GM12878 (cell line): ENCODE measurements at regions not wholly inside any gene's neighbourhood (a gene's known extent, or its start where the extent isn't known, plus 50 kb on each side); places are given as distances from the start of the nearest gene placed in this dataset.

ENCODE experiments used
- ATAC-seq: fragments of 200-7000 bp; cut with Tn5 transposase; 3 replicates; pipeline ENCODE4 v1.9.1; 2020; ENCODE audit warnings: mild to moderate bottlenecking, moderate library complexity
- BruUV-seq: library from RNA; stranded (reverse); fragments of 400-500 nt; replicated peaks from 2 replicates; lab custom pipeline; 2021; lab: Mats Ljungman, UMichigan
- CTCF ChIA-PET: fragments of 300-600 bp; sonication (Branson Sonifier 250); formaldehyde crosslinking; extraction: SDS; loops from one replicate; lab custom pipeline; 2021; ENCODE audit warnings: inconsistent platforms; lab: Yijun Ruan, JAX
- POLR2A ChIA-PET: fragments of 350-600 bp; formaldehyde crosslinking; extraction: SDS; loops from one replicate; lab custom pipeline; 2021; ENCODE audit warnings: inconsistent platforms; lab: Charles Lee
- RAD21 ChIA-PET: fragments of 300-600 bp; sonication (Branson Sonifier 250); formaldehyde crosslinking; loops from one replicate; lab custom pipeline; 2023; ENCODE audit warnings: antibody characterized with exemption; ENCODE audit not compliant: unreplicated experiment; lab: Charles Lee
- SMC1A ChIA-PET: fragments of 300-600 bp; sonication (Branson Sonifier 250); formaldehyde crosslinking; loops from one replicate; lab custom pipeline; 2023; ENCODE audit not compliant: unreplicated experiment, uncharacterized antibody; lab: Charles Lee
- DNase-seq: peaks from one replicate; pipeline ENCODE4 v3.0.0-alpha.2; 2011; ENCODE audit warnings: low read depth, low spot score
- FAIRE-seq: peaks from 3 replicates; lab custom pipeline; 2011; peaks lifted over from hg19 to GRCh38; lab: Jason Lieb, UNC
- H2AFZ ChIP-seq: 2 replicates; pipeline ENCODE4 v1.6.0; 2011; ENCODE audit warnings: low read depth, low read length, control low read depth; ENCODE audit not compliant: control insufficient read depth
- H3K27ac ChIP-seq: 2 replicates; pipeline ENCODE4 v1.5.1; 2011; ENCODE audit warnings: control low read depth; ENCODE audit not compliant: control insufficient read depth, insufficient read depth
- H3K27me3 ChIP-seq, 2 experiments: replicated peaks in 1 of 2; 2 replicates each; pipeline versions ENCODE4 v1.6.0 to v1.6.1; 2011; ENCODE audit warnings: low read length in 1 of 2; ENCODE audit not compliant: control insufficient read depth in 2 of 2, insufficient read depth in 2 of 2
- H3K36me3 ChIP-seq, 2 experiments: 2 replicates each; pipeline ENCODE4 v1.5.1; 2011; ENCODE audit warnings: low read length in 1 of 2; ENCODE audit not compliant: control insufficient read depth in 2 of 2, insufficient read depth in 2 of 2
- H3K4me1 ChIP-seq: 2 replicates; pipeline ENCODE4 v1.6.1; 2011; ENCODE audit warnings: mild to moderate bottlenecking, low read length, moderate library complexity, mixed read lengths; ENCODE audit not compliant: control insufficient read depth, insufficient read depth
- H3K4me2 ChIP-seq: 2 replicates; pipeline ENCODE4 v1.6.0; 2011; ENCODE audit warnings: control low read depth; ENCODE audit not compliant: control insufficient read depth, insufficient read depth
- H3K4me3 ChIP-seq: fragments of 200-600 bp; sonication (generic); 2 replicates; pipeline ENCODE4 v1.5.1; 2016
- H3K79me2 ChIP-seq: 2 replicates; pipeline ENCODE4 v1.6.0; 2011; ENCODE audit warnings: low read length; ENCODE audit not compliant: control insufficient read depth, insufficient read depth
- H3K9ac ChIP-seq: 2 replicates; pipeline ENCODE4 v1.8.0; 2011; ENCODE audit warnings: low read length, control low read depth, mixed read lengths; ENCODE audit not compliant: control insufficient read depth, insufficient read depth
- H3K9me3 ChIP-seq: replicated peaks from 3 replicates; pipeline ENCODE4 v1.5.1; 2011; ENCODE audit warnings: mild to moderate bottlenecking, low read length; ENCODE audit not compliant: control insufficient read depth, insufficient read depth
- H4K20me1 ChIP-seq: 2 replicates; pipeline ENCODE4 v1.6.0; 2011; ENCODE audit not compliant: control insufficient read depth, insufficient read depth
- CUX1 ChIP-seq: IDR thresholded peaks from 2 replicates; pipeline ENCODE4 v1.6.1; 2012; ENCODE audit warnings: improper control_type of control experiment, low read depth, low read length; ENCODE audit not compliant: insufficient replicate concordance
- GATAD2B ChIP-seq: fragments of 450-650 bp; conservative IDR thresholded peaks from 2 replicates; pipeline ENCODE4 v1.6.1; 2017; ENCODE audit warnings: low read depth, mild to moderate bottlenecking, moderate library complexity
- PAX8 ChIP-seq: fragments of 450-650 bp; IDR thresholded peaks from 2 replicates; pipeline ENCODE4 v1.6.1; 2017; ENCODE audit warnings: mild to moderate bottlenecking, moderate library complexity
- RAD51 ChIP-seq: fragments of 450-650 bp; IDR thresholded peaks from 2 replicates; pipeline ENCODE4 v1.6.1; 2016; ENCODE audit warnings: moderate library complexity, mild to moderate bottlenecking, inconsistent platforms
- ZSCAN29 ChIP-seq: fragments of 450-650 bp; IDR thresholded peaks from 2 replicates; pipeline ENCODE4 v1.6.1; 2017; ENCODE audit warnings: mild to moderate bottlenecking, moderate library complexity
- ZZZ3 ChIP-seq: IDR thresholded peaks from 2 replicates; pipeline ENCODE4 v1.6.1; 2011; ENCODE audit warnings: low read depth; ENCODE audit not compliant: control insufficient read depth, insufficient read length
- WGBS: methylation state at CpG from one replicate; pipeline ENCODE4 v1.1.6; 2016; ENCODE audit warnings: low lambda C conversion rate; ENCODE audit not compliant: insufficient replicate concordance, insufficient coverage; ENCODE audit errors: missing lambda C conversion rate; 5-methylcytosine and 5-hydroxymethylcytosine counted together
- in situ Hi-C: fragments of 300-500 bp; cut with MboI; formaldehyde crosslinking; loops from 9 replicates; pipeline ENCODE4 v1.14.3; 2018; ENCODE audit warnings: mixed read lengths
- intact Hi-C: fragments of 100-400 bp; cut with micrococcal nuclease; formaldehyde crosslinking; loops from one replicate; pipeline ENCODE4 v1.14.2; 2022; ENCODE audit not compliant: unreplicated experiment

- RAD21 ChIA-PET = no interaction called here
- no TSS peak for BruUV-seq
- ATAC-seq (no peak), FAIRE-seq (no peak), DNase-seq (no peak)
- Histone ChIP-seq H3K36me3 (no peaks in the 10 kb centered on the region), H3K79me2 (no peaks in the 10 kb centered on the region), H3K4me3 (no peak overlapping the region), H3K27ac (no peak overlapping the region), H3K9me3 (no peaks in the 10 kb centered on the region), H3K4me1 (0 out of 2 replicates have a peak, but pooled peaks cover 3% of the 10 kb centered on the region), H3K9ac (no peak overlapping the region), H3K4me2 (no peak overlapping the region), H3K27me3 (no peaks in the 10 kb centered on the region; a peak in 2 of 4 replicates), H4K20me1 (no peaks in the 10 kb centered on the region), H2AFZ (no peak overlapping the region)
- CTCF ChIA-PET = no interaction called here
- POLR2A ChIA-PET = no interaction called here
- intact Hi-C loops (no loop called here), in situ Hi-C loops (no loop called here)
- WGBS = 18% methylated on average over 6 of the region's 6 CpGs
- no peak for TF ChIP-seq ZSCAN29
- no peak for TF ChIP-seq GATAD2B
- no peak for TF ChIP-seq RAD51
- no peak for TF ChIP-seq PAX8
- SMC1A ChIA-PET = no interaction called here
These were observed 91.5 kb upstream of the BHLHE23 start for GRCh38 chr20:63098195-63098810.

GRCh38 chr20:63097336-63097831, 90.6 kb upstream of the BHLHE23 start:
- RAD21 ChIA-PET = no interaction called here
- H3K27ac ChIP-seq = no peak overlapping the region
- POLR2A ChIA-PET = no interaction called here
- WGBS = 37% methylated on average over 8 of the region's 21 CpGs
- H3K4me1 ChIP-seq = no peaks in the 10 kb centered on the region
- in situ Hi-C loops = no loop called here
- BruUV-seq = no TSS peak
- CTCF ChIA-PET = no interaction called here
- H3K27me3 ChIP-seq = no peaks in the 10 kb centered on the region; a peak in 2 of 4 replicates
- SMC1A ChIA-PET = no interaction called here
- no peak for DNase-seq
- H2AFZ ChIP-seq = no peak overlapping the region
- no peaks in the 10 kb centered on the region for H4K20me1 ChIP-seq
- FAIRE-seq = no peak
- no peak for TF ChIP-seq CUX1
- no peak for TF ChIP-seq ZZZ3
- H3K4me2 ChIP-seq = no peak overlapping the region
- H3K36me3 ChIP-seq = no peaks in the 10 kb centered on the region
- intact Hi-C loops = no loop called here
- no peaks in the 10 kb centered on the region for H3K9me3 ChIP-seq
- no peak overlapping the region for H3K9ac ChIP-seq
- H3K4me3 ChIP-seq = no peak overlapping the region
- no peaks in the 10 kb centered on the region for H3K79me2 ChIP-seq
- ATAC-seq = no peak
